LNCAP (cell line): ENCODE measurements at regions not wholly inside any gene's neighbourhood (a gene's known extent, or its start where the extent isn't known, plus 50 kb on each side); places are given as distances from the start of the nearest gene placed in this dataset.

Source experiments
- TF ChIP-seq, protein P1 (sequence below): fragments of 450-650 bp; IDR thresholded peaks from 2 replicates; pipeline ENCODE4 v1.5.1; 2017; ENCODE audit warnings: mild to moderate bottlenecking

DNA sequence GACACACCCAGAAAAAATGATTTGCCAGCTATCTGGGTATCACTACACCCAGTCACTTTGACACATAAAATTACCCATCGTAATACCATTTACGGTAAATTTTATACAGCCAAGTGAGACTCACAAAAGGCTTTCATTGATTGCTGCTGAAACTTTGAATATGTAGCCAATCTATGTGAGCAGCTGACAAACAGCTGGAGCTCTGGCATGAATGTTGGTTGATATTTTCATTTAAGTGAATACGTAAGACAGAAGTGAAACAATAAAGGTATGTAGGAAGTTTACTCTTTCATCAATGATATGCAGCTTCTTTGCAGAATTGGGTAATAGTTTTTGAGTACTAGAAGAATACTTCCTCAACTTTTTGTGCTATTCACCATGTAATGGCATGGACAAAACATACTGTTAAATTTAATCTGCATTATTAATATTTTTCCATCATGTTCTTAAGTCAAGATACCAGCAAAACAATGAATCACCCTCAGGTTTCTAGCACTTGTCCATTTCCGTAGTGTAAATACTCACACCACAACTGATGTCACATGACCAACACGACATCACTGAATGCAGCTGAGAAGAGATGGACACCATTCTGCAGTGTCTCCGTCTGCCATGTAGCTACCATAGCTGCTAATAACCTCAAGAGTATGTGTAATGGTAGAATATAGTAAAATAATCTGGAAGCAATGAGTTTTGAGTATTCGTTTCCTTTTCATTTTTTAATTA, 205.9 kb upstream of the HES1 start:
- TF ChIP-seq, protein P1, sequence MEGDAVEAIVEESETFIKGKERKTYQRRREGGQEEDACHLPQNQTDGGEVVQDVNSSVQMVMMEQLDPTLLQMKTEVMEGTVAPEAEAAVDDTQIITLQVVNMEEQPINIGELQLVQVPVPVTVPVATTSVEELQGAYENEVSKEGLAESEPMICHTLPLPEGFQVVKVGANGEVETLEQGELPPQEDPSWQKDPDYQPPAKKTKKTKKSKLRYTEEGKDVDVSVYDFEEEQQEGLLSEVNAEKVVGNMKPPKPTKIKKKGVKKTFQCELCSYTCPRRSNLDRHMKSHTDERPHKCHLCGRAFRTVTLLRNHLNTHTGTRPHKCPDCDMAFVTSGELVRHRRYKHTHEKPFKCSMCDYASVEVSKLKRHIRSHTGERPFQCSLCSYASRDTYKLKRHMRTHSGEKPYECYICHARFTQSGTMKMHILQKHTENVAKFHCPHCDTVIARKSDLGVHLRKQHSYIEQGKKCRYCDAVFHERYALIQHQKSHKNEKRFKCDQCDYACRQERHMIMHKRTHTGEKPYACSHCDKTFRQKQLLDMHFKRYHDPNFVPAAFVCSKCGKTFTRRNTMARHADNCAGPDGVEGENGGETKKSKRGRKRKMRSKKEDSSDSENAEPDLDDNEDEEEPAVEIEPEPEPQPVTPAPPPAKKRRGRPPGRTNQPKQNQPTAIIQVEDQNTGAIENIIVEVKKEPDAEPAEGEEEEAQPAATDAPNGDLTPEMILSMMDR, result no peak

DNA sequence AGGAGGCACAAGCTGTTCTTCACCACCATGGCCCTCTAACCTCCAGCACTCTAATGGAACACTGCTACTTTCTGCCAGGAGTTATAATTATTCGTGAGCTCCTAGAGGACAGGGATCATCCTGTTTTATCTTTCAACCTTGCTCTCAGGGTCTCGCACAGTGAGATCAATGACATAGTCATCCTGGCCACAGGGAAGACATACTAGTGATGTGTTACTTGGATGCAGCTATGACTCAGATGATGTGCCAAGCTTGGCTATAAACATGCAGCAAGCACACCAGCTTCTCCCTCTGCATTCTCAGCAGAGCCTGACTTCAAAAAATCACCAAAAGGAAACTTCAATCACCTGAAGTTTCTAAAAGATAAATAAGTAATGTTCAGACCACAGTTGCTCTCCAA, 203.8 kb upstream of the HES1 start:
- TF ChIP-seq, protein P1, result no peak

DNA sequence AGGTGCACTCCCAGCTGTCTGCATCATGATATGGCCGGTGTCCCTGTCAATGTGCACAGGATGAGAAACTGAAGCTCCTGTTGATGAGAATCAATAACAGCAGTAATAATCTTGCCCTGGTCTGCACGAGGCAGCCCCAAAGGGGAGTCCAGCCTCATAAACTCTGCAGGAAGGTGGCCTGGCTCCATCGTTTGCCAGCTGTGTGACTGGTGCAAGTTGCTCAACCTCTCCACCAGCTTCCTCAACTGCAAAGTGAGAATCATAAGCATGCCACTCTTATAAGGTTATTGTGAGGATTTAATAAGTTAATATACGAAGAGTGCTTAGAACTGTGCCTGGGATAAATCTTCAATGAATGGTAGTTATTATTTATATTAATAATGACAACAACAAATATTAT, 203.4 kb upstream of the HES1 start:
- TF ChIP-seq, protein P1, result no peak

DNA sequence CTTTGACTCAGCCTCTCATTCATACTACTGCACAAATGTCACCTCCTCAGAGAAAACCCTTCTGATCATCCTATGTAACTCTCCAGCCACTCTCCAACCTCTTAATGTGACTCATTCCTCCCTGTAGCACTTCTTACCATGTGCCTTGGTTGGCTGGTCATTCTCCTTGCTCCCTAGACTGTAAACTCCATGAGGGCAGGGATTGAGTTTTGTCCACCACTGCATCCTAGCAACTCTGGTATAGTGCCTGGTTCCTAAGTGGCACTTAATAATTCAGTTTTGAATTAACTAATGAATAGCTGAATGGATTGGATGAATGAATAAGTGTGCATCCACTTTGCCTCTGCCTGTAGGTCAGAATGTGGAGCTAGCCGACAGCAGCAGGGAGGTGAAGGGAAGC, 202.5 kb upstream of the HES1 start:
- TF ChIP-seq, protein P1, result no peak

DNA sequence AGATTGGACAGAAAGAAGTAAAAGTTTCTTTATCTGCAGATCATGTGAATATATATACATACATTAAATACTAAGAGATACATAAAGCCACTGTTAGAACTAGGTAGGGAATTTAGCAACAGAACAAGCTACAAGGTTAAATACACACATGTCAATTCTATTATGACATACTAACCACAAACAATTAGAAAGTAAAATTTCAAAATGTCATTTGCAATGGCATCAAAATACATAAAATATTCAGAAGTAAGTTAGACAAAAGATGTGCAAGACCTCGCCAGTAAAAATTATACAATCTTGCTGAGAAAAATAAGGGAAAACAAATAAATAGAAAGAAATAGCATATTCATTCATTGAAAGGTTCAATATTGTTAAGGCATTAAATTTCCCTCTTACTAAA, 200.0 kb upstream of the HES1 start:
- TF ChIP-seq, protein P1, result no peak

DNA sequence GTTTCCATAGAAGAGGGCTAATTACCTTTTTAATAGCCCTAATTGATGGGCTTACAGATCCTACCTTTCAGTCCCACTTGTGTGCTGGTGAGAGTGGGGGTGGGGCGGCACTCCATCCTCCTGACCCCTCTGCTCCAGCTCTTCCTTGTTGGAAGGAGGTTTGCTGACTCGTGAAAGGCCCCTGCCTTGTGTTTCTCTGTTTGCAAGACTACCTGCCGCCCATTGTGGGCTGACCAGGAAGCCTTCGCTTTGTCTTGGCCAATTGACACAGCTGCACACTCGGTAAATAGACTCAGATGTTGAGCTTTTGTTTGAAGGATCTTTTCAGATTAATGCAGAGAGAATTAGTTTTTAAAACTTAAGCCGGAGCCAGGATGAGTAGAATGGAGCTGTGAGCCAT, 197.3 kb upstream of the HES1 start:
- TF ChIP-seq, protein P1, result no peak

DNA sequence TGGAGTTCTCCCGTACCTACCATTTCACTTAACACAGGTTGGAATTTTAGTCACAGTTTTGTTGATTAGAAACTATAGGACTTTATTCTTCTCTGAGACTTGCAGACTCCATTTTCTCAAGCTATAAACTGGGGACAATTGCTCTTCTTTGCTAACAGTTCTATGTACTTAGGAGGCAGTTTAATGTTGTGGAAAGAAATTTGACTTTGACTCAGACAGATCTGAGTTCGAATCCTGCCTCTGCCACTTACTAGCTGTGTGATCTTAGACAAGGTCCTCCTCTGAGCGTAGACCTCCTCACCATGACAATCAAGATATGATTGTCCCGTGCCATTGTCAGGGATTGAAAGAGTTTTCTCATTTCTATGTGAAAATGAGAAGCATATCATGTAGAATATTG, 196.4 kb upstream of the HES1 start:
- TF ChIP-seq, protein P1, result no peak

DNA sequence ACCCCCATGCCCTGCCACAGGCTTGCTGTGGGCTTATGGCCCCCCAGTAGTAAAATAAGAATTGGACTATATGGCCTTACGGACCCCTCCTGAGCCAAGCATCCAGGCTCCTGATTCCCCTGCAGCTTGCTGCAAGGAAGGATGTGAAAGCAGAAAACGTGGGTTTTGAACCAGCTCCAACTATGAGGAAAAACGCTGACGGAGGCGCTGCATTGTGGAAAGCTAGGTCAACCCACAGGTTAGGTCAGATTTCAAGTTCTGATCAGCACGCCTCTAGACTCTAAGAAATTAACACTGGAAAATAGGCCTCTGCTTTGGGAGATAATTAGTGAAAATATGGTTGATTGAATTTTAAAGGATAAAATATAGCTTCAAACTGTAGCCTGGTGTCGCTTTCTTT, 195.4 kb upstream of the HES1 start:
- TF ChIP-seq, protein P1, result no peak
